Activated CD8-positive, alpha-beta T cell treated with anti-CD3 and anti-CD28 coated beads for 36 hours (primary cell): ENCODE measurements at regions not wholly inside any gene's neighbourhood (a gene's known extent, or its start where the extent isn't known, plus 50 kb on each side); places are given as distances from the start of the nearest gene placed in this dataset.

Experiments used
- ATAC-seq: fragments of 200-7000 bp; cut with Tn5 transposase; one replicate; pipeline ENCODE4 v1.10.0; 2021; ENCODE audit warnings: mild to moderate bottlenecking, moderate library complexity
- CTCF ChIA-PET: fragments of 350-600 bp; sonication (Branson Sonifier 250); formaldehyde crosslinking; loops from one replicate; lab custom pipeline; 2021; ENCODE audit warnings: antibody characterized with exemption; lab: Charles Lee
- POLR2A ChIA-PET: fragments of 350-600 bp; sonication (Branson Sonifier 250); formaldehyde crosslinking; loops from one replicate; lab custom pipeline; 2021; ENCODE audit warnings: antibody characterized with exemption; lab: Charles Lee
- DNase-seq: peaks from one replicate; pipeline ENCODE4 v3.0.0-alpha.2; 2020
- H3K27ac Mint-ChIP-seq: one replicate; pipeline ENCODE4 v1.8.0; 2021; ENCODE audit warnings: mild to moderate bottlenecking, mixed read lengths
- H3K27me3 Mint-ChIP-seq: one replicate; pipeline ENCODE4 v1.8.0; 2021; ENCODE audit warnings: mixed read lengths
- H3K36me3 Mint-ChIP-seq: one replicate; pipeline ENCODE4 v1.8.0; 2021; ENCODE audit warnings: low read depth, mixed read lengths
- H3K4me1 Mint-ChIP-seq: one replicate; pipeline ENCODE4 v1.8.0; 2021; ENCODE audit warnings: low read depth, mixed read lengths
- H3K4me3 Mint-ChIP-seq: one replicate; pipeline ENCODE4 v1.8.0; 2021; ENCODE audit warnings: mild to moderate bottlenecking, moderate library complexity, mixed read lengths
- H3K9me3 Mint-ChIP-seq: one replicate; pipeline ENCODE4 v1.8.0; 2021; ENCODE audit warnings: mixed read lengths
- intact Hi-C: fragments of 100-400 bp; cut with micrococcal nuclease; formaldehyde crosslinking; loops from one replicate; pipeline ENCODE4 v1.10.0; 2022
- TF ChIP-seq, protein P1 (sequence below): fragments of 200-600 bp; IDR thresholded peaks from one replicate; pipeline ENCODE4 v1.8.0; 2022; ENCODE audit warnings: antibody characterized with exemption, mild to moderate bottlenecking

DNA sequence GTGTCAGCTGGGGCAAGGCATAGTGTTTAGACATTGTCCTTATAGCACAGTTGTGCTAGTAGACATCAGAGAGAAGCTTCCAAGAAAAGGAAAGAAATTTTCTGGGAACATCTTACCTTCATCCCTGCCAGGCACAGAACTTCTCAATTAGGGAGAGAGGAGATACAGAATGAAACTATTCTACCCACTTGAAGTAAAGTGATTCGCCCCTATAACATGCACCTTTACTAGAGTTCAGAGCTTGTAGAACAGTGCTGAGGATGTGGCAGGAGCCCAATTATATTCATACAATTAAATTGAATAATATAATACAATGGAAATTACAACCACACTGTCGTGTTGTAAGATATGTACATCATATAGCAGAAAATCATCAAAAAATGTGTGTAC is 1063.9 kb upstream of the CITED2 start:
- Mint-ChIP-seq H3K9me3 (no peaks in the 10 kb centered on the region), H3K27ac (no peak overlapping the region), H3K36me3 (no peaks in the 10 kb centered on the region), H3K27me3 (no peaks in the 10 kb centered on the region), H3K4me3 (no peak overlapping the region), H3K4me1 (no peaks in the 10 kb centered on the region)
- intact Hi-C loops = no loop called here
- CTCF ChIA-PET = no interaction called here
- DNase-seq = no peak
- ATAC-seq = no peak
- POLR2A ChIA-PET = no interaction called here
- TF ChIP-seq, protein P1, sequence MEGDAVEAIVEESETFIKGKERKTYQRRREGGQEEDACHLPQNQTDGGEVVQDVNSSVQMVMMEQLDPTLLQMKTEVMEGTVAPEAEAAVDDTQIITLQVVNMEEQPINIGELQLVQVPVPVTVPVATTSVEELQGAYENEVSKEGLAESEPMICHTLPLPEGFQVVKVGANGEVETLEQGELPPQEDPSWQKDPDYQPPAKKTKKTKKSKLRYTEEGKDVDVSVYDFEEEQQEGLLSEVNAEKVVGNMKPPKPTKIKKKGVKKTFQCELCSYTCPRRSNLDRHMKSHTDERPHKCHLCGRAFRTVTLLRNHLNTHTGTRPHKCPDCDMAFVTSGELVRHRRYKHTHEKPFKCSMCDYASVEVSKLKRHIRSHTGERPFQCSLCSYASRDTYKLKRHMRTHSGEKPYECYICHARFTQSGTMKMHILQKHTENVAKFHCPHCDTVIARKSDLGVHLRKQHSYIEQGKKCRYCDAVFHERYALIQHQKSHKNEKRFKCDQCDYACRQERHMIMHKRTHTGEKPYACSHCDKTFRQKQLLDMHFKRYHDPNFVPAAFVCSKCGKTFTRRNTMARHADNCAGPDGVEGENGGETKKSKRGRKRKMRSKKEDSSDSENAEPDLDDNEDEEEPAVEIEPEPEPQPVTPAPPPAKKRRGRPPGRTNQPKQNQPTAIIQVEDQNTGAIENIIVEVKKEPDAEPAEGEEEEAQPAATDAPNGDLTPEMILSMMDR = no peak

DNA sequence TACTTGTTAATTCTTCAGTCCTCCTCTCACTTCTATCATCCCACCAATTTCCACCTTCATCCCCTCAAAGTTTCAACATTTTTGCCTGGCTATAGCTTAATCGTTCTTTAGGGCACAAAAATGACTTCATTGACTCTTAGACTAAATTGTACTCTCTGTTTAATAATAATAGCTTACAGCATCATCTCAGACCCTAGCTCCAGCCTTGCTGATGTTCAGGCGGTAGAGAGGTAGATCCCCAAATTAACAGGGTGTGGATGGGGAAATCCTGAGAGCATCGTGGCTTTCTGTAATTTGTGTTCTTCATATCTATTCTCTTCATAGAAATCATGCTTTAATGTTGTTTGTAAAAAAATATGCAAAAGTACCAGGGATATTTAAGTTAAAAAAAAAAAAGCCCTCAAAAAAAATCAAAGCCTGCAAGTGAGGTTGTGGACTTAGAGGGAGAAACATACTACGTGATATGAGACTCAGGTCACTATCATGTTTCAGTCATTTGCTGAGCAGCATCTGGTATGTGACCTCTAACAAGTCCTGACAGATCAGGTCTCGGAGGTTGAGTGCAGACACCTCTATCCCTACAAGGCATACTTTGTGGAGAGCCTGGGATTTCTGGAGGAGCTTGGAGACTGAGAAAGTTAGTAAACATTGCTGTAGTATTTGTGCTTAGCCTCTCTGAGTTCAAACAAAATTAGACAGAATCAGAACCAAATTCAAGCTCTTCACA is 1063.3 kb upstream of the CITED2 start:
- CTCF ChIA-PET = no interaction called here
- H3K36me3 Mint-ChIP-seq = no peaks in the 10 kb centered on the region
- POLR2A ChIA-PET = no interaction called here
- no peaks in the 10 kb centered on the region for H3K9me3 Mint-ChIP-seq
- H3K27me3 Mint-ChIP-seq = peaks cover 2% of the 10 kb centered on the region
- DNase-seq (no peak), ATAC-seq (no peak)
- TF ChIP-seq, protein P1 = no peak
- H3K4me1 Mint-ChIP-seq = no peaks in the 10 kb centered on the region
- H3K4me3 Mint-ChIP-seq = no peak overlapping the region
- intact Hi-C loops = no loop called here
- no peak overlapping the region for H3K27ac Mint-ChIP-seq

DNA sequence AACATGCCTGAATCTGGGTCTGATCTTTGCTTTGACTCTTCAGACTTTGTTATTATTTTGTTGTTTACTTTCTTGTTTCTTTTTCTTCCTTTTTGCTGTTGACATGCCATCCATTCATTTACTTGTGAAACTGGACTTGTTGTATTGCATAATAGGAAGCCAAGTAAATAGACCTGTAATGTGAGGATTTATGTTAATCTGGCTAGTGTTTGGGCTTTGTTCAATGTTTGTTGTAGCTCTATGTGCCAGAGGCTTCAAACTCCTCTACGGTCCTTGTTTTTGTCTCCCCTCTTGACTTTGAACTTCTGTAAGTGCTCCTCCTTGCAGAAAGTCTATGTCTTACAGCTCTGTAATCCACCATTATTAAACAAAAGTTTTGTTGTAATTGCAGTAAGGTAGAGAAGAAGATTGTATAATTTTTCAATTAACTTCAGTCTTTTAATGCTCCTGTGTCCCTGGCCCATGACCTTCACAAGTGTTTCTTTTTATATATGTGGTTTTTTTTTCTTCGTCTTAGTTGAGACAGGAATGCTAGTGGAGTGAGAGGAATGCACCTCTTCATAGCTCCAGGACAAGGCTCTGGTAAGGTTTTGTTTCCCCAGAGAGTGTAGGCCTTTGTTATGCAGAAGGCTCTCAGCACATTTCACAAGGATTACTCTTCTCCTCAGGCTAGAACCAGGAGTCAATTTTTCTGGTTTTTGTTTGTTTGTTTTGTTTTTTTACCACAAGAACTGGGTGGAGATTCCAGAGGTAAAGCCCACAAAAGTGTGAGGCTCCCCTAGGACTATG is 1061.8 kb upstream of the CITED2 start:
- ATAC-seq = no peak
- intact Hi-C loops = no loop called here
- Mint-ChIP-seq H3K27ac (no peak overlapping the region), H3K36me3 (no peaks in the 10 kb centered on the region), H3K9me3 (no peaks in the 10 kb centered on the region), H3K27me3 (peaks cover 2% of the 10 kb centered on the region), H3K4me1 (no peaks in the 10 kb centered on the region), H3K4me3 (no peak overlapping the region)
- ChIA-PET POLR2A (no interaction called here), CTCF (no interaction called here)
- TF ChIP-seq, protein P1 = no peak
- no peak for DNase-seq

DNA sequence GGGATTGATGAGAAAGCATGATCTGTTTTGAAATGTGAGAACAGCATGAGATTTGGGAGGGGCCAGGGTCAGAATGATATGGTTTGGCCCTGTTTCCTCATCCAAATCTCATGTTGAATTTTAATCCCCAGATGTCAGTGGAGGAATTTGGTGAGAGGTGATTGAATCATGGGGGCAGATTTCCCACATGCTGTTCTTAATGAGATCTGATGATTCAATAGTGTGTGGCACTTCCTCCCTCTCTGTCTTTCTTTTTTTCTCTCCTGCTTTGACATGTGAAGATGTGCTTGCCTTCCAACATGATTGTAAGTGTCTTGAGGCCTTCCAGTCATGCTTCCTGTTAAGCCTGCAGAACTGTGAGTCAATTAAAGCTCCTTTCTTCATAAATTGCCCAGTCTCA is 1060.3 kb upstream of the CITED2 start:
- CTCF ChIA-PET = no interaction called here
- intact Hi-C loops = no loop called here
- H3K4me1 Mint-ChIP-seq = no peaks in the 10 kb centered on the region
- ATAC-seq = no peak
- POLR2A ChIA-PET = no interaction called here
- H3K36me3 Mint-ChIP-seq = no peaks in the 10 kb centered on the region
- no peaks in the 10 kb centered on the region for H3K9me3 Mint-ChIP-seq
- H3K4me3 Mint-ChIP-seq = no peak overlapping the region
- peaks cover 2% of the 10 kb centered on the region for H3K27me3 Mint-ChIP-seq
- DNase-seq = no peak
- no peak overlapping the region for H3K27ac Mint-ChIP-seq
- TF ChIP-seq, protein P1 = no peak

DNA sequence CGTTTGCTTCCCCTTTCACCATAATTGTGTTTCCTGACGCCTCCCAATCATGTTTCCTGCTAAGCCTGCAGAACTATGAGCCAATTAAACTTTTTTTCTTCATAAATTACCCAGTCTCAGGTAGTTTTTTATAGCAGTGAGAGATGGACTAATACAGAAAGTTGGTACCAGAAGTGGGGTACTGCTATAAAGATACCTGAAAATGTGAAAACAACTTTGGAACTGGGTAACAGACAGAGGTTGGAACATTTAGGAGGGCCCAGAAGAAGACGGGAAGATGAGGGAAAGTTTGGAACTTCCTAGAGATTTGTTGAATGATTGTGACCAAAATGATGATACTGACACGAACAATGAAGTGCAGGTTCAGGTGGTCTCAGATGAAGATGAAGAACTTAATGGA is 1058.6 kb upstream of the CITED2 start:
- ATAC-seq (no peak), DNase-seq (no peak)
- intact Hi-C loops = no loop called here
- TF ChIP-seq, protein P1 = no peak
- H3K4me3 Mint-ChIP-seq = no peak overlapping the region
- no peaks in the 10 kb centered on the region for H3K4me1 Mint-ChIP-seq
- ChIA-PET CTCF (no interaction called here), POLR2A (no interaction called here)
- no peak overlapping the region for H3K27ac Mint-ChIP-seq
- no peaks in the 10 kb centered on the region for H3K36me3 Mint-ChIP-seq
- H3K9me3 Mint-ChIP-seq = no peaks in the 10 kb centered on the region
- H3K27me3 Mint-ChIP-seq = peaks cover 2% of the 10 kb centered on the region
